RWPE1 (cell line): ENCODE measurements at regions not wholly inside any gene's neighbourhood (a gene's known extent, or its start where the extent isn't known, plus 50 kb on each side); places are given as distances from the start of the nearest gene placed in this dataset.

ENCODE experiments used
- CTCF ChIA-PET: fragments of 350-600 bp; sonication (Branson Sonifier 250); formaldehyde crosslinking; extraction: SDS; loops from one replicate; lab custom pipeline; 2021; lab: Yijun Ruan, JAX
- POLR2A ChIA-PET: fragments of 400-600 bp; formaldehyde crosslinking; extraction: SDS; loops from one replicate; lab custom pipeline; 2020; ENCODE audit warnings: antibody characterized with exemption; ENCODE audit not compliant: low non-redundant PET; lab: Yijun Ruan, JAX
- DNase-seq: peaks from one replicate; pipeline ENCODE4 v3.0.0; 2012; ENCODE audit warnings: low spot score
- H3K27ac ChIP-seq: fragments of 450-650 bp; 2 replicates; pipeline ENCODE4 v1.5.1; 2017
- CTCF ChIP-seq: fragments of 450-650 bp; conservative IDR thresholded peaks from 2 replicates; pipeline ENCODE4 v1.5.1; 2017; ENCODE audit warnings: low read depth, mild to moderate bottlenecking

GRCh38 chr9:34907044-34907443 is 51.0 kb upstream of the PHF24 start:
- no peak overlapping the region for H3K27ac ChIP-seq
- TF ChIP-seq CTCF, result no peak
- ChIA-PET POLR2A (no interaction called here), CTCF (no interaction called here)
- no peak for DNase-seq

- ChIA-PET CTCF (interaction anchor here (0.5 to 3.4 kb wide), 42 partner anchors 10 to 656 kb away, joined by 3 to 37 read pairs (median 4); partner anchors contain the start of genes ATOSB and PIGO), POLR2A (interaction anchor here (0.6 to 1.1 kb wide), 2 partner anchors 147 to 216 kb away, joined by 3 read pairs; partner anchors contain the start of gene ATOSB)
- H3K27ac ChIP-seq, result no peak overlapping the region
- DNase-seq, result peak; percentile 82
- TF ChIP-seq CTCF, result peak; percentile 98
Measured at GRCh38 chr9:34899535-34900158, 58.4 kb upstream of the PHF24 start.

- POLR2A ChIA-PET, result interaction anchor here (1.1 kb wide), 1 partner anchor 217 kb away, joined by 3 read pairs; the partner anchor contains the start of gene ATOSB
- no peak for DNase-seq
- H3K27ac ChIP-seq, result no peak overlapping the region
- CTCF ChIA-PET, result interaction anchor here (0.5 to 3.4 kb wide), 28 partner anchors 9 to 578 kb away, joined by 3 to 37 read pairs (median 4); partner anchors contain the start of genes ATOSB, CCL21 and PIGO
- TF ChIP-seq CTCF, result no peak
Measured at GRCh38 chr9:34898846-34899245, 59.2 kb upstream of the PHF24 start.

GRCh38 chr9:34896112-34896511 is 62.0 kb upstream of the PHF24 start:
- no peak overlapping the region for H3K27ac ChIP-seq
- ChIA-PET CTCF (interaction anchor here (0.9 kb wide), 1 partner anchor 31 kb away, joined by 3 read pairs; no protein-coding TSS in a partner anchor), POLR2A (no interaction called here)
- TF ChIP-seq CTCF, result no peak
- no peak for DNase-seq

GRCh38 chr9:34892886-34893285 is 65.2 kb upstream of the PHF24 start:
- ChIA-PET POLR2A (interaction anchor here (0.7 kb wide), 1 partner anchor 204 kb away, joined by 3 read pairs; the partner anchor contains the start of gene PIGO), CTCF (interaction anchor here (1.1 kb wide), 1 partner anchor 159 kb away, joined by 3 read pairs; no protein-coding TSS in a partner anchor)
- no peak for DNase-seq

GRCh38 chr9:34891386-34891785 is 66.7 kb upstream of the PHF24 start:
- DNase-seq, result peak; percentile 26
- POLR2A ChIA-PET, result no interaction called here
- no peak overlapping the region for H3K27ac ChIP-seq
- no peak for TF ChIP-seq CTCF
- CTCF ChIA-PET, result interaction anchor here (0.6 kb wide), 1 partner anchor 1494 kb away, joined by 6 read pairs; no protein-coding TSS in a partner anchor

More at GRCh38 chr9:34892886-34893285, 65.2 kb upstream of the PHF24 start:
- TF ChIP-seq CTCF, result no peak
- no peak overlapping the region for H3K27ac ChIP-seq
